Osteoblast (primary cell): ENCODE measurements at regions not wholly inside any gene's neighbourhood (a gene's known extent, or its start where the extent isn't known, plus 50 kb on each side); places are given as distances from the start of the nearest gene placed in this dataset.

Experiments
- DNase-seq: peaks from one replicate; pipeline ENCODE4 v3.0.0; 2011; ENCODE audit warnings: low spot score, mixed read lengths; ENCODE audit not compliant: insufficient read length; ENCODE audit errors: missing footprints
- H2AFZ ChIP-seq: 2 replicates; pipeline ENCODE4 v1.6.0; 2011; ENCODE audit warnings: mild to moderate bottlenecking, low read length
- H3K27ac ChIP-seq: 2 replicates; pipeline ENCODE4 v1.5.1; 2011; ENCODE audit warnings: mild to moderate bottlenecking, low read depth, low read length, moderate library complexity
- H3K27me3 ChIP-seq: 2 replicates; pipeline ENCODE4 v1.6.0; 2012; ENCODE audit warnings: mild to moderate bottlenecking, control low read depth, inconsistent platforms, low read length, moderate library complexity; ENCODE audit not compliant: insufficient read depth
- H3K36me3 ChIP-seq: 2 replicates; pipeline ENCODE4 v1.5.1; 2011; ENCODE audit warnings: mild to moderate bottlenecking, low read length, control low read depth, moderate library complexity; ENCODE audit not compliant: insufficient read depth
- H3K4me1 ChIP-seq: 2 replicates; pipeline ENCODE4 v1.5.1; 2011; ENCODE audit warnings: mild to moderate bottlenecking, low read length, control low read depth, moderate library complexity; ENCODE audit not compliant: insufficient read depth
- H3K4me2 ChIP-seq: 2 replicates; pipeline ENCODE4 v1.6.0; 2011; ENCODE audit warnings: mild to moderate bottlenecking, low read length; ENCODE audit not compliant: insufficient read depth
- H3K4me3 ChIP-seq: fragments of 200-600 bp; sonication (generic); 3 replicates; pipeline ENCODE4 v1.5.1; 2012; ENCODE audit warnings: mild to moderate bottlenecking, low read length, inconsistent platforms; ENCODE audit not compliant: insufficient read depth
- H3K79me2 ChIP-seq: 2 replicates; pipeline ENCODE4 v1.6.0; 2012; ENCODE audit warnings: mild to moderate bottlenecking, low read length, control low read depth, inconsistent platforms; ENCODE audit not compliant: insufficient read depth
- H3K9me3 ChIP-seq: 2 replicates; pipeline ENCODE4 v1.5.1; 2011; ENCODE audit warnings: low read depth, low read length, control low read depth
- H4K20me1 ChIP-seq: 2 replicates; pipeline ENCODE4 v1.6.0; 2012; ENCODE audit warnings: mild to moderate bottlenecking, low read length, control low read depth; ENCODE audit not compliant: insufficient read depth
- TF ChIP-seq, protein P1 (sequence below): IDR thresholded peaks from 2 replicates; pipeline ENCODE4 v1.5.1; 2011; ENCODE audit warnings: mild to moderate bottlenecking, low read depth, low read length, moderate library complexity; ENCODE audit errors: extremely low read depth

DNA sequence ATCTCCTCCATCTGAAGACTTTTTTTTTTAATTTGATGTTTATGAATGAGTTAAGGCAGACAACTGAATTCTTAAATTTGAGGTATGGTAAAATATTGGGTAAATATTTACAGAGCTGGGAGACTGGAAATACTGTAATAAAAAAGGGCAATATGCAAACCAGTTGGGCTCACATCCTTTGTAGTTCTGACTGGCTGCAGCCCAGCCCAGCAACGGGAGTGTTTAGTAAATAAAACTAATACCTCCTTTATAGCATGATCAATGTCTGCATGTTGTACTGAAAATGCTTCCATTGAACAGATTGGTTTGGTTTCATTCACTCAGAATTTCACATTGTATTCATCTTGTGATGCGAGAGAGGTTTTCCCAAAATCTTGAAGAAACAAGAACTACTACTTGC is 365.0 kb downstream of the DMRT2 start:
- Histone ChIP-seq H3K9me3 (no peaks in the 10 kb centered on the region), H3K36me3 (no peaks in the 10 kb centered on the region), H3K4me3 (no peak overlapping the region), H4K20me1 (no peaks in the 10 kb centered on the region), H3K79me2 (no peaks in the 10 kb centered on the region), H3K4me1 (no peaks in the 10 kb centered on the region), H3K27me3 (no peaks in the 10 kb centered on the region), H3K4me2 (no peak overlapping the region), H2AFZ (no peak overlapping the region), H3K27ac (no peak overlapping the region)
- TF ChIP-seq, protein P1, sequence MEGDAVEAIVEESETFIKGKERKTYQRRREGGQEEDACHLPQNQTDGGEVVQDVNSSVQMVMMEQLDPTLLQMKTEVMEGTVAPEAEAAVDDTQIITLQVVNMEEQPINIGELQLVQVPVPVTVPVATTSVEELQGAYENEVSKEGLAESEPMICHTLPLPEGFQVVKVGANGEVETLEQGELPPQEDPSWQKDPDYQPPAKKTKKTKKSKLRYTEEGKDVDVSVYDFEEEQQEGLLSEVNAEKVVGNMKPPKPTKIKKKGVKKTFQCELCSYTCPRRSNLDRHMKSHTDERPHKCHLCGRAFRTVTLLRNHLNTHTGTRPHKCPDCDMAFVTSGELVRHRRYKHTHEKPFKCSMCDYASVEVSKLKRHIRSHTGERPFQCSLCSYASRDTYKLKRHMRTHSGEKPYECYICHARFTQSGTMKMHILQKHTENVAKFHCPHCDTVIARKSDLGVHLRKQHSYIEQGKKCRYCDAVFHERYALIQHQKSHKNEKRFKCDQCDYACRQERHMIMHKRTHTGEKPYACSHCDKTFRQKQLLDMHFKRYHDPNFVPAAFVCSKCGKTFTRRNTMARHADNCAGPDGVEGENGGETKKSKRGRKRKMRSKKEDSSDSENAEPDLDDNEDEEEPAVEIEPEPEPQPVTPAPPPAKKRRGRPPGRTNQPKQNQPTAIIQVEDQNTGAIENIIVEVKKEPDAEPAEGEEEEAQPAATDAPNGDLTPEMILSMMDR, result no peak
- DNase-seq, result no peak

DNA sequence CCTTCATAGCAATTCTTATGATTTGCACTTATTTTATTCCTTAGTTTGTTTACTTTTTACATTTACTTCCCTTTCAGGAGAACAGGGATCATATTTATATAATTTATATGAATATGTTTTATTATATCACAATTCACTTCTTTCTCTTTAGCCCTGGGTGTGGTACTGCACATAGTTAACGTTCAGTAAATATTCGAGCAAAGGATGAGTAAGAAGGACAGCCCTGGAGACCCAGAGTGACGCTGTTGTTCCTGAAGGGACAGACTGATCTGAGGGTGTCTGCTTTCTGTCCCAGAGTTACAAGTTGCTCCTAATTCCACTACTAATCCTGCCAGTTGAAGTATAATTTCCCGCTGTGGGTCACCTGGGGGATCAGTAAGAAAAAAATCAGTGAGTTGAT is 366.1 kb downstream of the DMRT2 start:
- Histone ChIP-seq H3K4me3 (no peak overlapping the region), H3K79me2 (no peaks in the 10 kb centered on the region), H3K4me1 (no peaks in the 10 kb centered on the region), H2AFZ (no peak overlapping the region), H3K4me2 (no peak overlapping the region), H3K27me3 (no peaks in the 10 kb centered on the region), H3K36me3 (no peaks in the 10 kb centered on the region), H4K20me1 (no peaks in the 10 kb centered on the region), H3K27ac (no peak overlapping the region), H3K9me3 (no peaks in the 10 kb centered on the region)
- TF ChIP-seq, protein P1, result no peak
- DNase-seq, result no peak

DNA sequence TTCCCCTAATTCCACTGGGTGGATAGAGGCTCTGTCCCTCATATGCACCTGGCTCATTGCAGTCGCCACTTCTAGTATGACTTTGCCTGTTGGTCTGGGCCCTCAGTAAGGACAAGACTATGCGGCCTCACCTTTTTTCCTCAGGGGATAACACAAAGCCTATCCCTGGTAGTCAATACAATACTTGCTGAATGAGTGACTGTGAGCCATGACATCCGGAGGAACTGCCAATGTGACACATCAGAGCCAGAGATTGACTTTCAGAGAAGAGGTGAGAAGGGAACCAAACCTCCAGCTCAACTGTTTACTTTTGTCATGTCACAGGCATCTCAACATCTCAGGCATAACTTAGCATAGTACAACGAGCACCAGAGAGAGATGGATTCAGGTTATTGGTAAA is 371.3 kb downstream of the DMRT2 start:
- no peak for DNase-seq
- Histone ChIP-seq H3K27me3 (no peaks in the 10 kb centered on the region), H3K9me3 (no peaks in the 10 kb centered on the region), H3K4me1 (no peaks in the 10 kb centered on the region), H3K4me2 (no peak overlapping the region), H4K20me1 (no peaks in the 10 kb centered on the region), H3K36me3 (no peaks in the 10 kb centered on the region), H2AFZ (no peak overlapping the region), H3K27ac (no peak overlapping the region), H3K4me3 (no peak overlapping the region), H3K79me2 (no peaks in the 10 kb centered on the region)
- TF ChIP-seq, protein P1, result no peak

DNA sequence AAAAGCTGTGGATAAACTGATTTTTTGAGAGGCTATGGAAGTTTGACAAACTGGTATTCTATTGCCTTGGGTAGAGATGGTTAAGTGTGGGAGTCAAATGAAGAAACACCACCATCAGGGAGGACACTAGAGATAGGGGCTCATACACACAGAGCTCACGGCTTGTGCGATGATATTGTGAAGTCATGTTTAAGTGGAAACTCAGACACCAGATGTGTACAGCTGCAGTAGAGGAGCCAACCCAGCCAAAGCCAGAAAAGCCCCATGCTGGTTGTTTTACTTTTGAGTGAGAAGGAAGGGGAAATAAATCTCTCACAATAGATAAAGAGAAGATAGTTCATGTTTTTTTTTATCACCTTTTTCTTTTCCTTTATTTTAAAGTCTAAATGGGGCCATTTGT is 377.7 kb downstream of the DMRT2 start:
- TF ChIP-seq, protein P1, result no peak
- Histone ChIP-seq H3K27me3 (no peaks in the 10 kb centered on the region), H3K4me3 (no peak overlapping the region), H3K4me1 (no peaks in the 10 kb centered on the region), H2AFZ (no peak overlapping the region), H4K20me1 (no peaks in the 10 kb centered on the region), H3K79me2 (no peaks in the 10 kb centered on the region), H3K36me3 (no peaks in the 10 kb centered on the region), H3K9me3 (no peaks in the 10 kb centered on the region), H3K27ac (no peak overlapping the region), H3K4me2 (no peak overlapping the region)
- no peak for DNase-seq
